Left lung (tissue), 4 donors: ENCODE measurements at regions not wholly inside any gene's neighbourhood (a gene's known extent, or its start where the extent isn't known, plus 50 kb on each side); places are given as distances from the start of the nearest gene placed in this dataset.

Experiments used
- ATAC-seq: fragments of 200-7000 bp; cut with Tn5 transposase; one replicate; pipeline ENCODE4 v1.9.1; 2020; ENCODE audit warnings: moderate library complexity
- DNase-seq, 4 donors: peaks; one replicate each; pipeline ENCODE4 v3.0.0-alpha.2; 2013 to 2020
- H3K27ac ChIP-seq, 2 donors: fragments of 200-600 bp; sonication (generic) in 1 of 2; one replicate each; pipeline versions ENCODE4 v1.5.0 to v1.8.0; 2020 to 2021
- H3K27me3 ChIP-seq, 2 donors: fragments of 200-600 bp; sonication (generic) in 1 of 2; one replicate each; pipeline versions ENCODE4 v1.5.0 to v1.8.0; 2020 to 2021
- H3K36me3 ChIP-seq, 2 donors: fragments of 200-600 bp; sonication (generic) in 1 of 2; one replicate each; pipeline versions ENCODE4 v1.5.0 to v1.8.0; 2020 to 2021
- H3K4me1 ChIP-seq, 2 donors: fragments of 200-600 bp; one replicate each; pipeline ENCODE4 v1.8.0; 2021
- H3K4me3 ChIP-seq, 2 donors: fragments of 200-600 bp; sonication (generic) in 1 of 2; one replicate each; pipeline versions ENCODE4 v1.5.0 to v1.8.0; 2020 to 2021; ENCODE audit warnings: mild to moderate bottlenecking in 1 of 2
- H3K9me3 ChIP-seq, 2 donors: fragments of 200-600 bp; sonication (generic) in 1 of 2; one replicate each; pipeline versions ENCODE4 v1.5.0 to v1.8.0; 2020 to 2021
- intact Hi-C, 2 donors: fragments of 100-400 bp; cut with DNase I; formaldehyde crosslinking; loops; one replicate each; pipeline versions ENCODE4 v1.11.2 to v1.14.2; 2022
- TF ChIP-seq, protein P1 (sequence below), 2 donors: fragments of 200-600 bp; sonication (generic) in 1 of 2; IDR thresholded peaks; one replicate each; pipeline versions ENCODE4 v1.5.0 to v1.8.0; 2021; ENCODE audit warnings: antibody characterized with exemption in 2 of 2
- donor health status: DM: no; HTN: yes; CAD: no.
- donor health status: DM: no; HTN: no; CAD: no.

DNA sequence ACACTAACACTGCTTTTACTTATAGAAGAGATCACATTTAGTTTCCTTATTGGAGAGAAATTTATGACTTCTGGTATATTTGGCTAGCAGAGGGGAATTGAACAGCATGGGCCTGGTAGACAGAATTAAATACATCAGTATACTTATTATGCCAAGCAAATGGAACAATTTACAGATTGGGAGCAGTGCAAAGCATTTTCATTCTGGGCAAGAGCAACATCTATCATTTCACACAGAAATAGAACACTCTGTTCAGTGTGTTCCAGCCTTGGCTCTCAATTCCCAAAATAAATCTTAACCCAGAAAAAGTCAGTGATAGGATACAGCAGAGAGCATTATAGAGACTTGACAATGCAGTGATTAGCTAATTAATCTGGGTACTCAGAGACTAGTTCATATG is 604.0 kb upstream of the SLITRK6 start:
- no peaks in the 10 kb centered on the region for H3K4me1 ChIP-seq
- no peak for DNase-seq
- no peaks in the 10 kb centered on the region for H3K9me3 ChIP-seq
- no peaks in the 10 kb centered on the region for H3K36me3 ChIP-seq
- no peak for ATAC-seq
- TF ChIP-seq, protein P1, sequence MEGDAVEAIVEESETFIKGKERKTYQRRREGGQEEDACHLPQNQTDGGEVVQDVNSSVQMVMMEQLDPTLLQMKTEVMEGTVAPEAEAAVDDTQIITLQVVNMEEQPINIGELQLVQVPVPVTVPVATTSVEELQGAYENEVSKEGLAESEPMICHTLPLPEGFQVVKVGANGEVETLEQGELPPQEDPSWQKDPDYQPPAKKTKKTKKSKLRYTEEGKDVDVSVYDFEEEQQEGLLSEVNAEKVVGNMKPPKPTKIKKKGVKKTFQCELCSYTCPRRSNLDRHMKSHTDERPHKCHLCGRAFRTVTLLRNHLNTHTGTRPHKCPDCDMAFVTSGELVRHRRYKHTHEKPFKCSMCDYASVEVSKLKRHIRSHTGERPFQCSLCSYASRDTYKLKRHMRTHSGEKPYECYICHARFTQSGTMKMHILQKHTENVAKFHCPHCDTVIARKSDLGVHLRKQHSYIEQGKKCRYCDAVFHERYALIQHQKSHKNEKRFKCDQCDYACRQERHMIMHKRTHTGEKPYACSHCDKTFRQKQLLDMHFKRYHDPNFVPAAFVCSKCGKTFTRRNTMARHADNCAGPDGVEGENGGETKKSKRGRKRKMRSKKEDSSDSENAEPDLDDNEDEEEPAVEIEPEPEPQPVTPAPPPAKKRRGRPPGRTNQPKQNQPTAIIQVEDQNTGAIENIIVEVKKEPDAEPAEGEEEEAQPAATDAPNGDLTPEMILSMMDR (IDR thresholded peaks at IDR 0.05): no peak
- H3K4me3 ChIP-seq: no peak overlapping the region
- H3K27me3 ChIP-seq: no peaks in the 10 kb centered on the region
- H3K27ac ChIP-seq: no peak overlapping the region
- intact Hi-C loops: no loop called here

DNA sequence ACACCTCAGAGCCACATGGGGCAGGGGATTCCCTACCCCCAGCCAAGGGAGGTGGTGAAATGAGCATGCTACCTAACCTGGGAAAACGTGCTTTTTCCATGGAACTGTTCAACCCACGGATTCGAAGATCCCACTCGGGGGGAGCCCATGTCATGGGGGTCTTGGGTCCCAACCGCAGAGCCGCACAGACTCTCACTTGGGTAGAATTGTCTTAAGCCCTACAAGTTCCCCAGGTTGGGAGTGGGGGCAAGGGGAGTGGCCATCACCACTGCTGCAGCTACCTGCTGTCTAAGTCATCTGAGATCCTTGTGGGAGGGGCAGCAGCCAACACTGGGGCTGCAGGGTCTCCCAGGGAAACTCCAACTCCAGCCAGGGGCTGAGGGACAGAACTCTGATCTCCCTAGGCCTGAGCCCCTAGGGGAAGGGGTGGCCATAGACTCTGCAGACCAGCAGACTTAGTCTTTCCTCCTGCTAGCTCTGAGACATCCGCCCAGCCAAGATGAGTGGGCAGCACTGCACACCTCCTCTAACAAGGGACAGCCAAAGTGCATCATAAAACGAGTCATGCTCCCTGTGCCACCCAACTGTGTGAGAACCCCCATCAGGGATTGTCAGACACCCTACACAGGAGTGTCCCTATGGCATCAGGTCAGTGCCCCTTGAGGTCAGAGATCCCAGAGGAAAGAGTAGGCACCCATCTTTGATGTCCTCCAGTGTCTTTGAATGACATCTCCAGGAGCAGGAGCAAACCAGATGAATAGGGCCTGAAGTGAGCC is 610.4 kb upstream of the SLITRK6 start:
- Histone ChIP-seq H3K36me3 (no peaks in the 10 kb centered on the region), H3K27me3 (no peaks in the 10 kb centered on the region), H3K4me1 (no peaks in the 10 kb centered on the region), H3K4me3 (no peak overlapping the region), H3K27ac (no peak overlapping the region), H3K9me3 (peaks cover 0 to 8% of the 10 kb centered on the region in 2 donors)
- TF ChIP-seq, protein P1 (IDR thresholded peaks at IDR 0.05): no peak
- ATAC-seq (no peak), DNase-seq (peak in 1 of 4 donors; percentile 31)
- intact Hi-C loops: no loop called here

DNA sequence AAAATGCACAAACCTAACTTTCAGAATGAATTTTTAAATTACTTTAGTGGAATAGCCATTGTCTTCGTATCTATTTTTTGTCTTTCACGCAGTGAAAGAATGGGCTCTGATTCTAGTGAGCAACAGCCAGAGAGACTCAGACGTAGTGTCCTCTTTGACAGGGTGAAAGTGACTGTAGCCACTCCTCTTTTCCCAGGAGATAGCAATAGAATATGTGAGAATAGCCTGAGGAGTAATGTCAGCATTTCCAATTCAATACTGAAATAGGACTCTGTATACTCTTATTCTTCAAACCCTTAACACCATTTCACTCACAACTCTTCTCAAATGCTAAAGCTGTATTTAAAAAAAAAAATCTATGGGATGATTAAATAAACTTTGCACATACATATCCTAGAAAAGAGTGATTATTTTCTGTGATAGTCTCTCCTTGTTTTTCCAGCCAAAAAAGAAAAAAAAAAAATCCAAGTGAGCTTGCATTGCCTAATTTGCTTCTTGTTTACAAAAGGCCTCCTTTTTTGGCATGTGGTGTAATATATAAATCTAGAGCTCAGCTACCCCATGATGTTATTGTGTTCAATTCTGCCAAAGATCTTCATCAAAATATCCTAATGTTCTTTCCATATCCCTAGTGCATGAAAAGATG is 626.1 kb upstream of the SLITRK6 start:
- no peak for ATAC-seq
- TF ChIP-seq, protein P1 (IDR thresholded peaks at IDR 0.05): no peak
- Histone ChIP-seq H3K9me3 (peaks cover 0 to 21% of the 10 kb centered on the region in 2 donors), H3K27ac (no peak overlapping the region), H3K4me3 (no peak overlapping the region), H3K36me3 (no peaks in the 10 kb centered on the region), H3K27me3 (no peaks in the 10 kb centered on the region), H3K4me1 (no peaks in the 10 kb centered on the region)
- intact Hi-C loops: no loop called here
- peak in 1 of 4 donors; percentile 44 for DNase-seq

DNA sequence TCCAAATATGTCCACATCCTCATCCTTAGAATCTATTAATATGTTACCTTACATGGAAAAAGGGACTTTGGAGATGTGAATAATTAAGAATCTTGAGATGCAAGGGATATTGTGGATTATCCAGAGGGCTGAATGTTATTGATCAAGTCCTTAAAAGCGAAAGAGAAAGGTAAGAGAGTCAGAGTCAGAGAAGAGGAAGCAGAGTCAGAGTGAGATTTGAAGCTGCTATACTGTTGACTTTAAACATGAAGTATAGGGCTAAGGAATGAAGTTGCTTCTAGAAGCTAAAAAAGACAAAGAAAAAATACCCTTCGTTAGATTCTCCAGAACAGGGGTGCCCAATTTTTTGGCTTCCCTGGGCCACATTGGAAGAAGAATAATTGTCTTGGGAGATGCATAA is 627.2 kb upstream of the SLITRK6 start:
- intact Hi-C loops: no loop called here
- no peak for ATAC-seq
- peaks cover 0 to 18% of the 10 kb centered on the region in 2 donors for H3K9me3 ChIP-seq

DNA sequence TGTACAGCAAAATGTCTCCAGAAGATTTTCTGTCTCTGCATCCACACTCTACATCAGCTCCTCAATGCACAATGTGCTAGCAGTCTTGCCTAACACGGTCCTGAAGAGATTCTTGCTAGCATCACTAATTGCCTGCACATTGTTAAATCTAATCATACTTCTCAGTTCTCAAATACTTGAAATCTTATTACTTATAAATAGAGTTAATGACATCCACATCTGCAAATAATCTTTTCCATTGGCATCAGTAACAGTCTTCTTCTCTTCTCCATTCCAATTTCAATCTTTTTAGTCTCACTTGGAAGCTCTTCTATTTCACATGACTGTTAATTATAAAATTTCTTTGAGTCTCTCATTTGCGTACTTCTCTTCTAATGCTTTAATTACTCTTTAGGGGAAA is 630.5 kb upstream of the SLITRK6 start:
- H3K9me3 ChIP-seq: peaks cover 0 to 27% of the 10 kb centered on the region in 2 donors
- intact Hi-C loops: no loop called here
- TF ChIP-seq, protein P1 (IDR thresholded peaks at IDR 0.05): no peak
- no peak overlapping the region for H3K4me3 ChIP-seq
- H3K36me3 ChIP-seq: no peaks in the 10 kb centered on the region
- no peaks in the 10 kb centered on the region for H3K27me3 ChIP-seq
- no peak for ATAC-seq
- peak in 1 of 4 donors; percentile 36 for DNase-seq
- H3K27ac ChIP-seq: no peak overlapping the region
- H3K4me1 ChIP-seq: no peaks in the 10 kb centered on the region

More for the DNA sequence above, 627.2 kb upstream of the SLITRK6 start:
- TF ChIP-seq, protein P1 (IDR thresholded peaks at IDR 0.05): no peak
- DNase-seq: no peak
- no peak overlapping the region for H3K4me3 ChIP-seq
- no peaks in the 10 kb centered on the region for H3K36me3 ChIP-seq
- no peaks in the 10 kb centered on the region for H3K27me3 ChIP-seq
- H3K27ac ChIP-seq: no peak overlapping the region
- H3K4me1 ChIP-seq: no peaks in the 10 kb centered on the region
